IPS DF 6.9 (cell line): ENCODE measurements at regions not wholly inside any gene's neighbourhood (a gene's known extent, or its start where the extent isn't known, plus 50 kb on each side); places are given as distances from the start of the nearest gene placed in this dataset.

ENCODE experiments used
- DNase-seq: peaks from one replicate; pipeline ENCODE4 v3.0.0-alpha.2; 2013; ENCODE audit warnings: low read depth, low spot score
- H3K27ac ChIP-seq: one replicate; pipeline ENCODE4 v1.5.1; 2013; ENCODE audit warnings: low read length, control low read depth
- H3K27me3 ChIP-seq: 2 replicates; pipeline ENCODE4 v1.6.1; 2013; ENCODE audit warnings: mild to moderate bottlenecking, low read length; ENCODE audit not compliant: control insufficient read depth, insufficient read depth
- H3K36me3 ChIP-seq: 2 replicates; pipeline ENCODE4 v1.6.1; 2013; ENCODE audit warnings: low read length; ENCODE audit not compliant: control insufficient read depth, insufficient read depth
- H3K4me1 ChIP-seq: 2 replicates; pipeline ENCODE4 v1.6.1; 2013; ENCODE audit warnings: low read length; ENCODE audit not compliant: control insufficient read depth, insufficient read depth
- H3K4me3 ChIP-seq: 2 replicates; pipeline ENCODE4 v1.5.1; 2013; ENCODE audit warnings: mild to moderate bottlenecking, low read length
- H3K9me3 ChIP-seq: 2 replicates; pipeline ENCODE4 v1.6.1; 2013; ENCODE audit warnings: low read length, inconsistent platforms; ENCODE audit not compliant: control insufficient read depth, insufficient read depth
- WGBS: extraction: QIAGEN DNeasy Blood & Tissue Kit; methylation state at CpG from one replicate; pipeline ENCODE4 v1.1.7; 2013; ENCODE audit warnings: mixed read lengths, missing lambda C conversion rate; ENCODE audit not compliant: insufficient read length, insufficient coverage; 5-methylcytosine and 5-hydroxymethylcytosine counted together

DNA sequence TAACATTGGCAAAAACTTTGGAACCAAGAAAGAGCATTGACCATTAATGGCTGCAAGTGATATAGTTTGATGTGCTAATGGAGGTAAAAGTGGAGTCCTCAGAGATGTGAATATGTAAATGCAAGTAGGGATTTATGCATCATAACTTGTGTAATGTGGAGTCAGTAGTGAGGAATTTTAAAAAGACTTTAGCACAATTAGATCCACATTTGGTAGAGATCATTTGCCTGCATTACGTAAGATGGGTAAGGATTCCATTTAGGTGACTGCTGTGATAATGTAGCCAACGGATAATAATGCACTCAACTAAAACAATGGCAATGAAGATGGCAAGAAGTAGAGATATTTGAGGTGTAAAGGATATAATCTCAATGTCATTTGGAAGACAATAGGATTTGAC is 1128.4 kb downstream of the ADGRL3 start:
- H3K9me3 ChIP-seq, result no peaks in the 10 kb centered on the region
- H3K4me1 ChIP-seq, result no peaks in the 10 kb centered on the region
- whole genome bisulfite sequencing, result no CpG with 5 or more reads among the region's 2 CpGs
- H3K36me3 ChIP-seq, result no peaks in the 10 kb centered on the region
- no peak overlapping the region for H3K4me3 ChIP-seq
- H3K27ac ChIP-seq, result no peak overlapping the region
- no peaks in the 10 kb centered on the region for H3K27me3 ChIP-seq
- DNase-seq, result no peak

DNA sequence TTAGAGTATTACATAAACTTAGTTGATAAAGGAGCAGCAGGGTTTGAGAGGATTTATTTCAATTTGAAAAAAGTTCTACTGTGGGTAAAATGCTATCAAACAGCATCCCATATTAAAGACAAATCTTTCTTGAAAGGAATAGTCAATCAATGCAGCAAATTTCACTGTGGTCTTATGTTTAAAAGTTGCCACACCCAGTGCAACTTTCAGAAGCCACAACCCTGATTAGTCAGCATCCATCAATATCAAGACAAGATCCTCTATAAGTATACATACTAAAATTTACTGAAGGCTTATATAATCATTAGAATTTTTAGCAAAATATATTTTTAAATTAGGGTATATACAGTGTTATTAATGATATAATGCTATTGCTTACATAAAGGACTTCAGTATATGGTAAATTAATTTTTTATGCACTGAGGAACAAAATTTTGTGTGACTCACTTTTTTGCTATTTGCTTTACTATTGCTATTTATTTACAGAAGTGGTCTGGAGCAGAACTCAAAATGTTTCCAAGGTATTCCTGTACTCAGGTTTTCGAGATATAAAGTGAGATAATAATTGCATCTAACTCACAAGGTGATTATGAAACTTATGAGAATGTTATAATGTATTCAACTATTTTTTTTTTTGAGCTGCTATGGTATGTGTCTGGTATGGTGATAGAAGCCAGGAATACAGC is 1127.6 kb downstream of the ADGRL3 start:
- WGBS, result no CpG with 5 or more reads among the region's 1 CpG

GRCh38 chr4:62324215-62324614 is 1124.1 kb downstream of the ADGRL3 start:
- Histone ChIP-seq H3K27me3 (no peaks in the 10 kb centered on the region), H3K36me3 (no peaks in the 10 kb centered on the region), H3K9me3 (no peaks in the 10 kb centered on the region), H3K4me1 (no peaks in the 10 kb centered on the region), H3K27ac (no peak overlapping the region), H3K4me3 (no peak overlapping the region)
- no CpG with 5 or more reads among the region's 1 CpG for WGBS
- DNase-seq, result no peak

More for the DNA sequence above, 1127.6 kb downstream of the ADGRL3 start:
- DNase-seq, result no peak
- no peak overlapping the region for H3K27ac ChIP-seq
- H3K36me3 ChIP-seq, result no peaks in the 10 kb centered on the region
- H3K4me3 ChIP-seq, result no peak overlapping the region
- H3K27me3 ChIP-seq, result no peaks in the 10 kb centered on the region
- no peaks in the 10 kb centered on the region for H3K9me3 ChIP-seq
- H3K4me1 ChIP-seq, result no peaks in the 10 kb centered on the region

DNA sequence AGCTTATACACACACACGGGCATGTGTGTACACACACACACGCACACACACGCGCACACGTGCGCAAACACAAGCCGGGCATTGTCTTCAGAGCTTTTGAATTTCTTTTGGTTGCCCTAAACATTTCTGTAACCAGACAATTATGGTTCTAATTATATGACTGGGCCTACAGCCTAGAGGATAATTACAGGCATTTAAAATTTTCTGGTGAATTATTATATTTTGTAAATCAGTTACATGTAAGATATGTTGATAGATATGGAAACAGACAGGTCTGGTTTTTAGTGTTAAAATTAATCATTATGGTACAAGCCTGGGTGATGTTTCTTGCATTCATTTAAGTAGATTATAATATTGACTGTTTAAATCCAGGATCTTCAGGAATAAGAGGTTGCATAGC is 1120.5 kb downstream of the ADGRL3 start:
- H3K27me3 ChIP-seq, result no peaks in the 10 kb centered on the region
- no peaks in the 10 kb centered on the region for H3K9me3 ChIP-seq
- H3K36me3 ChIP-seq, result no peaks in the 10 kb centered on the region
- H3K4me3 ChIP-seq, result no peak overlapping the region
- DNase-seq, result no peak
- no peaks in the 10 kb centered on the region for H3K4me1 ChIP-seq
- no peak overlapping the region for H3K27ac ChIP-seq
- no CpG with 5 or more reads among the region's 7 CpGs for WGBS

GRCh38 chr4:62302710-62303109 is 1102.6 kb downstream of the ADGRL3 start:
- Histone ChIP-seq H3K4me3 (no peak overlapping the region), H3K9me3 (no peaks in the 10 kb centered on the region), H3K27ac (no peak overlapping the region), H3K36me3 (no peaks in the 10 kb centered on the region), H3K27me3 (0 out of 2 replicates have a peak, but pooled peaks cover 1% of the 10 kb centered on the region), H3K4me1 (no peaks in the 10 kb centered on the region)
- WGBS, result no CpG with 5 or more reads among the region's 1 CpG
- DNase-seq, result no peak

- WGBS, result no CpG with 5 or more reads among the region's 3 CpGs
Observed at GRCh38 chr4:62301500-62301899, 1101.4 kb downstream of the ADGRL3 start.

GRCh38 chr4:62293551-62293950 is 1093.4 kb downstream of the ADGRL3 start:
- H3K9me3 ChIP-seq, result no peaks in the 10 kb centered on the region; the same call in 1 of the 2 replicates
- no peak overlapping the region for H3K27ac ChIP-seq
- no peaks in the 10 kb centered on the region for H3K36me3 ChIP-seq
- no peak overlapping the region for H3K4me3 ChIP-seq
- DNase-seq, result no peak
- WGBS, result no CpG with 5 or more reads among the region's 2 CpGs
- H3K27me3 ChIP-seq, result no peaks in the 10 kb centered on the region
- no peaks in the 10 kb centered on the region for H3K4me1 ChIP-seq

More at GRCh38 chr4:62301500-62301899, 1101.4 kb downstream of the ADGRL3 start:
- no peaks in the 10 kb centered on the region; the same call in 1 of the 2 replicates for H3K9me3 ChIP-seq
- H3K27me3 ChIP-seq, result 0 out of 2 replicates have a peak, but pooled peaks cover 1% of the 10 kb centered on the region
- no peaks in the 10 kb centered on the region for H3K4me1 ChIP-seq
- no peak for DNase-seq
- H3K36me3 ChIP-seq, result no peaks in the 10 kb centered on the region
- no peak overlapping the region for H3K4me3 ChIP-seq
- no peak overlapping the region for H3K27ac ChIP-seq

DNA sequence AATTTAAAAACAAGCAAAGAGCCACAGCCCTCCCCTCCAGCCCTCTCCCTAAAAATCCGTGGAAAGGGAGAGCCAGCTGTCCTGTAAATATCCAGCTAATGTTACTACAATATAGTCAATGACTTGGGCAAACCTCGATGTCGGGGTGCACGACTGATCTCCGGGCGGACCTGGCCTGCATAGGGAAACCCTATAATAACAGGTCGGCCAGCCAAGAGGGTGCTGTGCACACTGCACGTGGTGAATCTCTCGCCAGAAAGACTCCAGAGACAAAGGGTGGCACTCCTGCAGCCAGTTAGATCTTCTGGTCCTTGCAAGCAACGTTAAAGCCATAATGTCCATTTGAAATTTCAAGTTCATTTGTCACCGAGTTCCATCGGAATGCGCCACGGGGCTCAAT is 1092.8 kb downstream of the ADGRL3 start:
- no peak for DNase-seq
- H3K36me3 ChIP-seq, result no peaks in the 10 kb centered on the region
- no CpG with 5 or more reads among the region's 14 CpGs for WGBS
- H3K27me3 ChIP-seq, result no peaks in the 10 kb centered on the region
- H3K27ac ChIP-seq, result no peak overlapping the region
- H3K4me1 ChIP-seq, result no peaks in the 10 kb centered on the region
- H3K9me3 ChIP-seq, result no peaks in the 10 kb centered on the region; the same call in 1 of the 2 replicates
- H3K4me3 ChIP-seq, result no peak overlapping the region

DNA sequence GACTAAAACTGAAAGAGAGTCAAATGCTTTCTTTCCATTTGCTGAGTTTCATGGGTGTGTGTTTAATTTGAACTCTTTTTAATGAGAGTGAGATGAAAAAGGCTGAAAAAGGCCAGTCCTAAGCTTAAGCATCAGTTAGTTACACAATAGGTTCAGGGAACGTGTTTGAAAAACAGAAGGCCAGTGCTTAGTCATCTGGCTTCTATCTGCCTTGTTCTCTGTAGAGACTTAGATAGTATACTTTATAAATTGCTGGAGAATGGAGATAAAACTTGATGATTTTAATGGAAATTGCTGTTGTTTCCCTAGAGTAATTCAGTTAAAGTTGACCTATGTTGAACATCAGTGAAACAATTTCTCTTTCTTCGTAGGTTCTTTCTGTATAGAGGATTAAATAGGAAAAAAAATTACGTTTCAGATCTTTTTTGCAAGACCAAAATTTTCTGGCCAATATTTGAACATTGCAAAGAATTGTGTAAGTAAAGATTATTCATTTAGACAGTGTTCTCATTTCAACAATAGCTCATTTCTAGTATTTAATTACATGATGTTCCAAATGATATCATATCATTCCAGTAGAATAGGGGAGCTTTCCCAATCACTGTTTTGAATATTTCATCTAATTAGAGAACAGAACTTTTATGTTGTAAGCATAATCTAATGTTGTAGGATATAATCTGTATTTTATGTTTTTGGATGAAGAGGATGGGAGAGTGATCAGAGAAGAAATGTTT is 1088.8 kb downstream of the ADGRL3 start:
- H3K4me3 ChIP-seq, result no peak overlapping the region
- H3K36me3 ChIP-seq, result no peaks in the 10 kb centered on the region
- no CpG with 5 or more reads among the region's 3 CpGs for WGBS
- no peaks in the 10 kb centered on the region for H3K9me3 ChIP-seq
- H3K27ac ChIP-seq, result no peak overlapping the region
- no peak for DNase-seq
- H3K4me1 ChIP-seq, result no peaks in the 10 kb centered on the region
- H3K27me3 ChIP-seq, result no peaks in the 10 kb centered on the region

DNA sequence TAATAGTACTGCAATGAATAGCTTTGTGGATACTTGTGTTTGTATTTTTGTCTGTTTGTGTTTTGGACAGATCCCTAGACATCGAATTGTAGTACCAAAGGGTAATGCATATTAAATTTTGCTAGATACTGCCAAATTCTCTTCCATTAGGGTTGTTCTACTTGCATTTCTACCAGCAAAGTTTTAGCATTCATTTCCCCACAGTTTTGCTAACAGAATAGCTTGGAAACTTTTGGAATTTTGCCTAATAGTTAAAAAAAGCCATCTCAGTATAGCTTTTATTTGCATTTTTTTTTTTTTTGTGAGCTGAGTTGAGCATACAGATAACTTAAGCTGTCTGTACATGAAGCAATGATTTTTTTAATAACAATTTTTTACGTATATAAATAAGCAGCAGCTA is 1084.9 kb downstream of the ADGRL3 start:
- WGBS, result no CpG with 5 or more reads among the region's 2 CpGs

More for the DNA sequence above, 1084.9 kb downstream of the ADGRL3 start:
- no peaks in the 10 kb centered on the region for H3K36me3 ChIP-seq
- H3K9me3 ChIP-seq, result no peaks in the 10 kb centered on the region
- no peak overlapping the region for H3K27ac ChIP-seq
- H3K4me1 ChIP-seq, result no peaks in the 10 kb centered on the region
- no peak for DNase-seq
- no peaks in the 10 kb centered on the region for H3K27me3 ChIP-seq
- H3K4me3 ChIP-seq, result no peak overlapping the region
